NOMO-1 (cell line): ENCODE measurements at regions not wholly inside any gene's neighbourhood (a gene's known extent, or its start where the extent isn't known, plus 50 kb on each side); places are given as distances from the start of the nearest gene placed in this dataset.

Source experiments
- DNase-seq, 2 experiments: peaks; one replicate each; lab custom pipeline; 2025; ENCODE audit not compliant: unreplicated experiment in 2 of 2; lab: John Stamatoyannopoulos, UW

DNA sequence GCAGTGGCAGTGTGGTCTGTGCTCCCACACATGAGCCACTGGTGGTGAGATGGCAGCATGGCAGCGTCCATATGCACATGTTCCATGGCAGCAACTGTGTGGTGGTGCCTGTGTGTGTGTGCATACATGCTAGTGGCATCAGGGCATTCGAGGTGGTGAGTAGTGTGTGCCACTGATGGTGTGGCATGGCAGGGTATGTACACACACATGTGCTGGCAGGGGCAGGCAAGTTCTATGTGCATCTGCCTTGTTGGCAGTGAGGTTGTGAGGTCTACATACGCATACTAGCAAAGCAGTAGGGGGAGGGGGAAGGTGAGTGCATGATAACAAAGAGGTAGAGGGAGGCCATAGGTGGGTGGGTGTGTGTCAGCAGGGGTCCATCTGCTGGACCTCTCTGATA is 378.7 kb downstream of the C3orf38 start:
- no peak for DNase-seq

GRCh38 chr3:88534534-88534933 is 384.8 kb downstream of the C3orf38 start:
- DNase-seq = no peak

DNA sequence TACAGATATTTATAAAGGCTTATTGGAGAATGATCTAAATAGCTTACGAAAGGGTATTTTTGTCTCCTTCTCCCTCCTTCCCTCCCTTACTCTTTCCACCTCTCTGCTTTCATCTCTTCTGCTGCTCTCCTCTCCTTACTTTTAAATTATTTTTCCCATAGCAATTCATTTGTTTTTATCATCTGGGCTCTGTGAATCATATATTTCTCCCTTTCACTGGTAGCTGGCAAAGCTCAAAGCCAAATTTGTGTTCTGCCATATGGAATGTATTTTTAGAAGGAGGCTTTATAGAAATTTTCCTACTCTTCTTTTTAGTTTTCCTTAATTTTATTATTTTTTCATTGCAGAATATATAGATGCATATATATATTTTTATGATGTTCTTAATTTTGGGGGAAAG is 385.8 kb downstream of the C3orf38 start:
- DNase-seq = no peak

GRCh38 chr3:88542916-88543315 is 393.2 kb downstream of the C3orf38 start:
- no peak for DNase-seq

DNA sequence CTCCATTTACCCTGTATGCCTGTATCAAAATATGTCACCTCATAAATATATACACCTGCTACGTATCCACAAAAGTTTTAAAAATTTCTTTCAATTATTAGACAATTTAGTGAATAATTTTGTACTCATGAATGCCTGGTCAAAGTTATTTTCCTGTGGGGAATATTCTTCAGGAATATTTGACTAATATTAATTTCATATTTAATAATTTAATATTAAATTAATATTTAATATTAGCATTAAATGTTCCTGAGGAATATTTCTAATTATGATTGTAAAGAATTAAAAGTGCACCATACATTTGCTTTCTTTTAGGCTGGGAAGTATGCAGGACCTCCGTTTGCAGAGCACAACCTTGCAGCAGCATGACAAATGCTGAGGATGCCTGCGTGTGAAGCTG is 422.7 kb downstream of the C3orf38 start:
- no peak for DNase-seq

DNA sequence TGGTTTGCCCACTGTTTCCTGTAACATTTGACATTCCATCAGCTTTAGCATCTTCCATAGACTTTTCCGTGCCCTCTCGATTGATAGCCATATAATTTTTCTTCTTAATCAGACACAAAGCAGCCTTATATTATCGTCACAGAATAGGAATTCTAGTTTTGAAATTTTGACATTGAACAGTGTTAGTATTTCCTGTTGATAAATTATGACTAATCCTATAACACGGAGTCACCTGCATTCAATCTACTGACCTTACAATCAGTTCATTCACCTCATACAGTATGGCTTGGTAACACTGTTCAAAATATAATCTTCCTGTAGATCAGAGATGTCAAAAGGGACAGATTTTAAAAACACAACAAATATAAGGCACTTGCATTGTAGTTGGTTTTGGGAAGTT is 423.7 kb downstream of the C3orf38 start:
- DNase-seq = no peak

GRCh38 chr3:88574146-88574545 is 424.4 kb downstream of the C3orf38 start:
- no peak for DNase-seq

GRCh38 chr3:88584451-88584850 is 434.7 kb downstream of the C3orf38 start:
- no peak for DNase-seq

DNA sequence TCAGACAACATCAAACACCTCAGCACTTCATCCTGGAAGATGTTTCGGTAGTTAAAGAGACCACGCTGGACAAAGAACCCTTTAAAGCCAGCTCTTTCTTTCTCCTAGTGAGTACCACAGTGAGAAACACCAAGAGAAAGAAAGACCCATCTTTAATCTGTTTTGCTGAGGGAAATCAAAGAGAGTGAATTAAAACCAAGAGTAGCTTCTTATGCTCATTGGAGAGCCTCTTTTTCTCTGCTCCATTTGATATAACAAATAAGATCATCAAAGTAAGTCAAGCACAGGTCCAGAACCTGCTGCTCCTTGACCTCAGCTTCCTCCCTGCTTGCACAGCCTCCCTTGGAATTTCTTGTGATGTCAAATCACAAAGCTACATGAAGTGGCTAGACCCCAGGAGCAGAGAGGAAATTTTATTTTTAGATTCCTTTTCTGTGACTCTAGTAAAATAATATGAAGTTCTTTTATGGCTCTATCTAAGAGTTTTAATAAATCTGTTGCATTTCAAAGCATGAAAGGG is 436.4 kb downstream of the C3orf38 start:
- DNase-seq = no peak

DNA sequence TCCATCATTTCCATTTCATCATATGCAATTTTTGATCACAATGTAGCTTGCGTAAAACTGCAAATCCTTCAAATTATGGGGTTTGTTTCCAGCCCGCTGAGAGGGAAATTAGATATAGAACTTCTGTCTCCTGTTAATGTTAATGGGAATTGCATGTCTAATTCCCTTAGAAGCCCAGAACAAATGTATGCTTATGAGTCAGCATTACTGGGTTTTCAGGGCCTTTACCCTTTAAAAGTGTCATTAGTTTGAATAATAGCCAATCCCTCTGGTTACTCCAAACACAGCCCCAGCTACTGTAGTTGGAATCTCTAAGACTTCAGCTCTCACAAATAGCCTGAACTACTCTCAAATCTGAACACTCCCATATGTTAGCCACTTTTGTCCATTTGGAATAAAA is 439.4 kb downstream of the C3orf38 start:
- no peak for DNase-seq

GRCh38 chr3:88595026-88595425 is 445.3 kb downstream of the C3orf38 start:
- no peak for DNase-seq

- DNase-seq = no peak
Observed at GRCh38 chr3:88596451-88596850, 446.7 kb downstream of the C3orf38 start.

DNA sequence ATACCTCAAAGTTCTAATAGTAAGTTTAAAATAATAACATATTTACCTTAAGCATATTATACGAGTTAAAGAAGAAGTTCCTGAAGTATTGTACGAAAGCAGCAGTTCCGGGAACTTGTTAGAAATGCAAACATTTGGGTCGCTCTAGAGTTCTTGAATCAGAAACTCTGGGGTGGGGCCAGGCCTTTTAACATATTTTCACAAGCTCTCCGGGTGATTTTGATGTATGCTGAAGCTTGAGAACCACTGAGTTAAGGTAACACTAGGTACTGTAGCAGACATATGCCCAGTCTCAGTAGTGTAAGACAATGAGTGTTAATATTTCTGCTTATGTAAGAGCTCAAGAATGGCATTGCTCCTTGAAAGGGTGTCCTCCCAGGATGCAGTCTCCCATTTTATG is 461.1 kb downstream of the C3orf38 start:
- no peak for DNase-seq

DNA sequence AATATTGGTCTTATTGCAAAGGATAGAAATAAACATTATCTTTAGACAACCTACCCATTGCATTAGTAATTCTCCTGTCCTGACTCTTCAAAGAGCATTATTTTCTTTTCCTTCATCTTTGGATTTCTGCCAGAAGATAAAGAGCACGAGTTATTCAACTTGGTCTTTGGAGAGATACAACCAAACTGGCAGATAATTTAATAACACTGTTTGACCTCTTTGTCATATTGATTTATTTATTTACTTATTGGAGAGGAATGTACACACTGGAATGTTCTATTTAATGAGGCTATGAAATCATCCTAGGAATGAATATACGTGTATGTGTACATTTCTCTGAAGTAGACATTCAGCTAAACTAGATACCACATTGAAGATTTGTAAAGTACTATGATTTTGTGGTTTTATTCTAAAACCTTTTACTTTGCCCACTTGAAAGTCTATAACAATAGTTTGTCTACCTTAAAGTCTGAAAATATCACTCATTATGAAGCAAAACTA is 462.1 kb downstream of the C3orf38 start:
- no peak for DNase-seq

DNA sequence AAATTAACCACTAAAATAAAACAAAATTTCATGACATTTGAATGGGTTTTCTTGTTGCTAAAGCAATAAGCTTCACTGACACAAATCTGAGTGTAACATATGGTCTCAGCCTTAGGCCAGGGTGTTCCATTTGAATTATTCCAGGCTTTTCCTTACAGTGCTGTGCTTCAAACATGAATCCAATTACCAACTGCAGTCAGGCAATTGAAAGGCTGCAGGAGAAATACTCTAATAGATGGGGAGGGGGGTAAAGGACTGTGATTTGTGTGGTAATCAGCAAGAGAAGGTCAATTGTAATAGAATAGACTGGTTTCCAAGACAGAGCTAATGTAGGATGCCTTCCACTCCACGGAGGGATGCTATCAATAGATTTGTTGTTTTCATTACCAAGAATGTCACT is 466.7 kb downstream of the C3orf38 start:
- no peak for DNase-seq

- peak; percentile 59 to 66 for DNase-seq
Observed at GRCh38 chr3:88617283-88617682, 467.5 kb downstream of the C3orf38 start.

DNA sequence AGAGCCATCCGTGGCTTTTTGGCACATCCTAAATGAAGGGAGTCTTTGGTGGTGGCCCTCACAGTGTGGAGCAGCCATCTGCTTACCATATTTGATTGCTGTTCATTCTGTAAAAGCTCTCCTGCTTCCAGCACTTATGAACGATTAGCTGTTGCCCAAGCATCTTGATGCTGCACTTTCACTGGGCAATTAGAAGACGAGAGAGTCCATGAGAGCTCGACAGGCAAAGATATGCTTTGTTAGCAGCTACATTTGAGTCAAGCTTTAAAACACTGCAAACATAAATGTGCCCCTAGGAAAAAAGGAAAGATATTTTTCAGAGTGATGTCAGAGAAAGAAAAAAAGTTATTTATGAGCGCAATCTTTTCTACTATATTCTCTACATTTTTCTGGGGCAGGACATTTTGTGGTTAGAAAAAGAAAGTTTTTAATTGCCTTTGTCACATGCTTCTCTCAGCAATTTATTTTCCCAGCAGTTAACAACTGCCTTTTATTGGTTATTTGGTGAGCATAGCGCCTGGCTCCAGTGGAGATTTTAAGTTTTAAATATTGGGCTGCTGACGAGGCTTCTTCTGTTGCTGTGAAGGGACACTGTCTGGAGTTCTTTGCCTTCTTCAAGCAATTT is 468.4 kb downstream of the C3orf38 start:
- DNase-seq = no peak

- no peak for DNase-seq
Observed at GRCh38 chr3:88621586-88621985, 471.8 kb downstream of the C3orf38 start.

DNA sequence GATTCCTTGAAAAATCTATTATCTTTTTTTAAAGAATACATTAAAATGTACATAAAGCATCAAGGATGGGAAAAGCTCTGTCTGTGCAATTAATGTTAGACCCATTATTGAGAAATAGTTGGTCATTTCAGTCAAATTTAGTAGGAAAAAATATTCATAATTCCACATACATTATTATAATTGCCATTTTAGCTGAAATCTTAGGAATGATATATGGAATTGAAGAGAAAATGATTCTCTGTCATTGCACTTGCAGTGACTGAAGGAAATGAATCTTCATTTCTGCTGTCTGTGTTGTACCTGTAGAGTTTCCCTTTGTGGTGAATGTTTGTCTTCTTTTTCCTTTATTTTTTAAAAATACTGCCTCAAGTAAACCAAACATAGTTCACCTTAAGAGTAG is 473.9 kb downstream of the C3orf38 start:
- DNase-seq = no peak

GRCh38 chr3:88626456-88627120 is 476.8 kb downstream of the C3orf38 start:
- DNase-seq = no peak

- no peak for DNase-seq
Observed at GRCh38 chr3:88628901-88629300, 478.5 kb upstream of the EPHA3 start.

DNA sequence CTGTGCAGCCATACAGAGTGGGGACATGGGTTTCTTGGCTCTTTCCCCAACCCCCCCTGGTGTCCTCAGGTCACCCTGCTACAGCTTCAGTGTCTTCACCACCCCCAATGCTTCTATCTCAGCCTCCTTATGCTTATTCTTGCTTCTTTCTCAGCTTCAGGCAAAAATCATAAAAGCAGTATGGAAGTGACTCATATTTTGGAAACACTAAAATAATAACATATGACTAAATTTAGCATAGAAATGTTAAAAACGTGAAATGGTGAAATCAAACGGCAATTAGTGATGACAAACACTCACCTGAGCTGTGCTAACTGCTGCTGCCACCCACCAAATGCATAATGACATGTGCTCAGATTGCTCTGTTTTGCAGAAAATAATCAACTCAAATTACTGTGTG is 475.2 kb upstream of the EPHA3 start:
- DNase-seq = no peak
